CD4-positive, alpha-beta T cell treated with Interleukin-21 for 1 hour (primary cell): ENCODE measurements at regions not wholly inside any gene's neighbourhood (a gene's known extent, or its start where the extent isn't known, plus 50 kb on each side); places are given as distances from the start of the nearest gene placed in this dataset.
"Not testable (repeated sequence)": the region's sequence is repeated elsewhere in the genome, so short reads cannot be mapped to it uniquely, and the experiment has no call there.

ENCODE experiments used
- DNase-seq: peaks from one replicate; pipeline ENCODE4 v3.0.0-alpha.2; 2020

DNA sequence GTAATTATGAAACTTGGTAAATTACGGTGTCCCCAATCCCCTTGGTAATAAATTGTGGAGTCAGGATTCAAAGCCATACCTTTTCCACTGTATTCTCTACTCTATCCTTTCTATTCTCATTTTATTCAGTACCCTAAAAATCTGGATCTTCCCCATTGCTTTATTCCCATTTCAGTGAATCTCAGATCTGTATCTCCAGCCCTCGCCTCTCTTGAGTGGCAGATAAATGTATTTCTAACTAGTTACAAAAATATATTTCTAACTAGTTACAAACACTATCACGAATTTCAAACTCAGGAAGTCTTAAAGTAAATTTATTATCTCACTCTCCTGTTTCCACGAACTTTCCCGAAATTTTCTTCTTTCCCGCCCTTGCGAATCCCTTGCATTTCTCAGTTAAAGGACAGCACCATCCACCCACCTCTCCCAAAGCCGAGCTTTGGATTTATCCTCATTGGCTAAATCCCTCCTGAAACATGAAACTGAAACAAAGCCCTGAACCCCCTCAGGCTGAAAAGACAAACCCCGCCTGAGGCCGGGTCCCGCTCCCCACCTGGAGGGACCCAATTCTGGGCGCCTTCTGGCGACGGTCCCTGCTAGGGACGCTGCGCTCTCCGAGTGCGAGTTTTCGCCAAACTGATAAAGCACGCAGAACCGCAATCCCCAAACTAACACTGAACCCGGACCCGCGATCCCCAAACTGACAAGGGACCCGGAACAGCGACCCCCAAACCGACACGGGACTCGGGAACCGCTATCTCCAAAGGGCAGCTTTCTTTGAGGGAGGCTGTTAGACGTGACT is 164.3 kb upstream of the PABPC3 start:
- DNase-seq = no peak

GRCh38 chr13:24933106-24934023 is 162.6 kb upstream of the PABPC3 start:
- not testable (repeated sequence) for DNase-seq

DNA sequence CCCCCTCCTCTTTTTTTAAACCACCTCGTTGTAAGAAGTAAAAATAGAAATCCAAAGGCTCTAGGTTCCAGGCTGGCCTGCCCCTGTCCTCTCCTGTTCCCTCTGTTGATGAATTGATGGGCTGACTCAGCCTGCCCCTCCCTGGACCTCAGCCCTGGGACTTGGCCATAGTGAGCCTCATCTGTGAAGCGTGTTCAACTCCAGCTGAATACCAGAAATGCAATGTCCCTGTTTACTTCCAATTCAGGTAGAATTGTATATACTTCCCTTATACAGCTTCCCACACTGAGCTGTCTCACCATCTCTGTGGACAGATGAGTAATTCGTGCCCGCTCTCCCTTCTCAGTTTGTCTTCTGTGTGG is 161.9 kb upstream of the PABPC3 start:
- not testable (repeated sequence) for DNase-seq

- DNase-seq = no peak
Observed at GRCh38 chr13:24938966-24939365, 157.0 kb upstream of the PABPC3 start.

DNA sequence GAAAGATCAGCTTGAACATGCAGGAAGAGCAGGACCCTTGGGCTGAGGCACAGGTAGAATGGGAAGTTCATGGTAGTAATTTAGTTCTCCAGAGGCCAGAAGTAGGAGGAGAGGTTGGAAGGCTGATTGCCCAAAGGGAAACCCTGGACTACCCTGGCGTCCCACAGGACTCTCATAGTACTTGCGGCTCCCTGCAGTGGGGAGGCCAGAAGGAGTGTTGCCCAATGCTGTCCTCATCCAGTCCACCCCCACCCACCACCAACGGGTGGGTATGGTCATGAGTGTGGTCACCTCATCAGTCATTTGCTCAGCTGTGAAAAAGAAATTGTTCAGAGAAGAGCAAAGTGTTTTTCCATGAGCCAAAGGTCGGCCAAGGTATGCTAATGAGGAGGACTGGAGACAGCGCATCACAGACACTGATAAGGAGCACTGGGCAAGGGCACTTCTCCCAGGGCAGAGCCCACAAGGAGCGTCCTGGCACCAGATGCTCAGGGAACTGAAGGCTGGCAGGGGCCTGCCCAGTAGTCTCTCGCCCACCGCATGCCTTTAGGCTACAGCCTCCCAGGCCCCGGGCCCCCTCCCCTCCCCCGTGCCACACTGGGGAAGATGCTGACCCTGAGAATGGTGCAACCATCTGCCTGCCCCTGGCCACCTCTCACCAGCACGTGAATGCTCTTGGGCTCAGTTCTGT is 154.8 kb upstream of the PABPC3 start:
- DNase-seq = not testable (repeated sequence)

- no peak for DNase-seq
Observed at GRCh38 chr13:24943136-24943535, 152.8 kb upstream of the PABPC3 start.

- not testable (repeated sequence) for DNase-seq
Observed at GRCh38 chr13:24944073-24944472, 151.9 kb upstream of the PABPC3 start.

- DNase-seq = not testable (repeated sequence)
Observed at GRCh38 chr13:24948977-24949376, 147.0 kb upstream of the PABPC3 start.

- DNase-seq = not testable (repeated sequence)
Observed at GRCh38 chr13:24950611-24951010, 145.3 kb upstream of the PABPC3 start.

DNA sequence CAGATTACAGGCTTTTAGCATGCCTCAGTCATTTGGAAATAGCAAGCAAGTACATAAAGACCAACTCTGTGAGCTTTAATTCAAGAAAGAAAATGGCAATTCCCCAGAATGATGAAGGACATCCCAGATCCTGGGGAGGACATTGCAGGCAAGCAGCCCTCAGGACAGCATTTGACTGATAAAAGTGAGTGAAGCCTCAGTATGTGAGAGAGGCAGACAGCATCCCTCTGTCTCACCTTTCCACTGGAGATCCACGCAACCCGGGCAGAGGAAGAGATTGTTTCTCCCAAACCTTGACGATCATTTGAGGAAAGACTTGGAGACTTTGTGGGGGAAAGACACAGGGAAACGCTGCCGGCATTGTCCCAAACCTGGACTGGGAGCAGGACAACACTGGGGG is 128.0 kb upstream of the PABPC3 start:
- not testable (repeated sequence) for DNase-seq

DNA sequence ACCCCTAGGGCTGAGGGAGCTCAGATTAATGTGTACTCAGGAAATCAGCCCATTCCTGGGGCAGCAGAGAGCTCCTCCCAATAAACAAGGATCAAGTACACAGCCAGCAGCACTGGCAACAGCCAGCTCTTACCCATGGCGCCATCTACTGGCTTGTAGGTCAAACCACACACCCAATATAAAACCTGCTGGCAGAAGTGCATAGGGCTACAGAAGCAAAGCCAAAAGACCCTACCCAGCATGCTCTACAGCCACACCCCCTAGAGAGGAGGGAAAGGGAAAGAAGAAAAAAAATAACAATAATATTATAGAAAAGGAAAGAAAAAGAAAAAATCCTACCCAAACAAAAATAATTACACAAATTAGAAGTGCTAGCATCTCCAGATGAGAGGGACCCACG is 127.5 kb upstream of the PABPC3 start:
- DNase-seq = peak; percentile 11

DNA sequence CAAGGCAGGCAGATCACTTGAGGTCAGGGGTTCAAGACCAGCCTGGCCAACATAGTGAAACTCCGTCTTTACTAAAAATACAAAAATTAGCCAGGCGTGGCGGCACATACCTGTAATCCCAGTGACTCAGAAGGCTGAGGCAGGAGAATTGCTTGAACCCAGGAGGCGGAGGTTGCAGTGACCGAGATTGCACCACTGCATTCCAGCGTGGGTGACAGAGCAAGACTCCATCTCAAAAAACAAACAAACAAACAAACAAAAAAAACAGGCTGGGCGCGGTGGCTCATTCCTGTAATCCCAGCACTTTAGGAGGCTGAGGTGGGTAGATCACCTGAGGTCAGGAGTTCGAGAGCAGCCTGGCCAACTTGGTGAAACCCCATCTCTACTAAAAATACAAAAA is 122.8 kb upstream of the PABPC3 start:
- not testable (repeated sequence) for DNase-seq

- not testable (repeated sequence) for DNase-seq
Observed at GRCh38 chr13:24981181-24981803, 114.6 kb upstream of the PABPC3 start.

DNA sequence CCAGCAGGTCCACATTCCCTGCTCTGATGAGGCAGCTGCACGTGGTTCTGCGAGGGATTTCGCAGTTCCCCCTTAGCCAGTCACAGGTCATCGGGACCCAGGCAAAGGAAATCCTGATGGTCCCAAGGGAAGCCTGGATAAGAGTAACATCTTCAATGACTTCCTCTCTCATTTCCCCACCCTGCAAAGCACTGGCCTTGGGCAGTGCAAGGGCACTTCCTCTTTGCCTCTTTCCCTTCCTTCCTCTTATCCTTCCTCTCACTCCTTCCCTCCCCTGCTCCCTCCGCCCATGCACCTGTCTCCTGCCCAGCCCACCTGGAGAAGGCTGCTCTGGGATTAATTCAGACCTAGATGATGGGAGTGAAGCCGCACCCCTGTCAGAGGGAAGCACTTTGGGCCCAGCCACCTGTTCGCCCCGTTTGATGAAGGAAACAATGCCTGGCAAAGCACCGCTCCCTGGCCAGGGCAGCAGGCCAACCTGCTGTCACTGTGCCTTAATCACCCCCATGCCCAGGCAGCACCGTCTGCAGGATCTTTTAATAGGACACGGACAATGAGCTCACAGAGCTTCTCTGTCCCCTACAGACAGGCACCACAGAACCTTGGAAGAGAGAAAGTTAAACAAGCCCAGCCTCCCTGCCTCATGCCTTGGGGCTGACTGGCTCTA is 113.5 kb upstream of the PABPC3 start:
- no peak for DNase-seq

GRCh38 chr13:24983094-24983493 is 112.8 kb upstream of the PABPC3 start:
- no peak for DNase-seq

- DNase-seq = no peak
Observed at GRCh38 chr13:24984134-24984533, 111.8 kb upstream of the PABPC3 start.

DNA sequence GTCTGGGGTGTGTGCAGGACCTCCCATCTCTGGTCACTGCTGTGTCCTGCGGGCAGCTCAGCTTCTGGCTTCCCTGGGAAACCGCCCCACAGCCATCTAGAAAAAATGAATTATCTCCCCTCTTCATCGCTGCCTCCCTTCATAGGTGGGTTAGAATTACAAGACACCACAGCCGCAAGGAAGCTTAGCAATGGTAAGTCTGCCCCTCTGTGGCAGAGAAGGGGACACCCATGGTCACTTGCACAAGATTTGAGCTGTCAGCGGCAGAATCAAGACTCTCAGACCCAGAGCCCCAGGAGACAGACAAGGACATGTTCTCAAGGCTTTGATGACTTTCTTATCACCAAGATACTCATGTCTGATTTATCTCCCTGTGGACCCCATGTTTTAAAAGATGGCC is 110.8 kb upstream of the PABPC3 start:
- no peak for DNase-seq

GRCh38 chr13:24985896-24986295 is 110.0 kb upstream of the PABPC3 start:
- DNase-seq = no peak

DNA sequence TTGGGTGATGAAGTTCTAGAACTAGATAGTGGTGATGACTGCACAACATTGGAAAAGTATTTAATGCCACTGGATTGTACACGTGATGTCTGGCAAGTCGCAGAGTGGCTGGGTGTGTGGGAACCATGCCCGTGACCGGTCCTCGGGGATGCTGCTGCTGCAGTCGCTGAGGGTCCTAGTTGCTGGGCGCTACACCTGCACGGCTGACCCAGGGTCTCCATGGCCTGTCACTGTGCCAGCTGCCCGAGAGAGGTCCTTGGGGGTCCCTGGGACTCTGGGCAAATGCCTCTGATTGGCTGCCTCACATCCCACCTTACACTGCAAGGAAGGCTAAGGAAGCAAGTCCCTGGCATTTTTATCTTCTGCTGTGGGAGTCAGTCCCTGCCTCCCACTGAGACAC is 109.1 kb upstream of the PABPC3 start:
- no peak for DNase-seq

DNA sequence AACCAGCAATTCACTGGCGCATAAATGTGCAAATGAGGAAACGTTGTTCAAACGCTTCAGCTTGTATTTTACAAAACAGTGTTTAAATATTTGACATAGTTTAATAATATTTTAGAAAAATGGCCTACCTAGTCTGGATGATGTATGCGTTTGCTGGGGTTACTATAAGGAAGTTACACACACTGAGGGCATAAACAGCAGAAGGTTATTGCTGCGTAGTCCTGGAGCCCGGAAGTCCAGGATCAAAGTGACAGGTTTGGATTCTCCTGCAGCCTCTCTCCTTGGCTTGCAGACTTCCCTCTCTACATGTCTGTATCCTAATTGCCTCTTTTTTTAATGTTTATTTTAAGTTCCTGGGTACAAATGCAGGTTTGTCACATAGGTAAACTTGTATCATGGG is 106.0 kb upstream of the PABPC3 start:
- DNase-seq = not testable (repeated sequence)

DNA sequence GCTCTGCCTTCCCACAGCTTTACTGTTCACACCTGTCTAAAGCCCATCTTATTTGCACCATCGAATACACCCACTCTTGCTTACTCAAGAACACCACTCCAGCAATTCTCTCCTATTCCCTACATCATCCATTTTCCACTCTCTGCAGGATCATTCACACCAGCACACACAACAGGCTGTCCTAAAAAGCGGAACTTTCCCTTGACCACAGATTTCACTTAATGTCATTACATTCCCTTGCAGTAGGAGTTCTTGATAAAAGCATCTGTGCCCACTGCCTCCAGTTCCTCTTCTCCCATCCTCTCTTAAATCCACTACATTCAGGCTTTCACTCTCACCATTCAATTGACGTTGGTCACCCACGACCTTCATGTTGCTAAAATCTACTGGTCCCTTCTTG is 103.0 kb upstream of the PABPC3 start:
- DNase-seq = not testable (repeated sequence)

GRCh38 chr13:24995225-24995804 is 100.6 kb upstream of the PABPC3 start:
- peak; percentile 71 for DNase-seq
